OCI-LY1 (cell line): ENCODE measurements at regions not wholly inside any gene's neighbourhood (a gene's known extent, or its start where the extent isn't known, plus 50 kb on each side); places are given as distances from the start of the nearest gene placed in this dataset.

Source experiments
- EZH2 ChIP-seq: fragments of 200-600 bp; sonication (generic), shearing (Covaris generic); IDR thresholded peaks from 2 replicates; pipeline ENCODE4 v1.8.0; 2017; ENCODE audit warnings: borderline replicate concordance, mixed run types, mild to moderate bottlenecking, antibody characterized with exemption, low read length, moderate library complexity, mixed read lengths
- TF ChIP-seq, protein P1 (sequence below): fragments of 200-600 bp; sonication (generic), shearing (Covaris generic); IDR thresholded peaks from 2 replicates; pipeline ENCODE4 v1.5.1; 2017; ENCODE audit warnings: mild to moderate bottlenecking, antibody characterized with exemption, low read length, moderate library complexity, mixed read lengths

- TF ChIP-seq, protein P1, sequence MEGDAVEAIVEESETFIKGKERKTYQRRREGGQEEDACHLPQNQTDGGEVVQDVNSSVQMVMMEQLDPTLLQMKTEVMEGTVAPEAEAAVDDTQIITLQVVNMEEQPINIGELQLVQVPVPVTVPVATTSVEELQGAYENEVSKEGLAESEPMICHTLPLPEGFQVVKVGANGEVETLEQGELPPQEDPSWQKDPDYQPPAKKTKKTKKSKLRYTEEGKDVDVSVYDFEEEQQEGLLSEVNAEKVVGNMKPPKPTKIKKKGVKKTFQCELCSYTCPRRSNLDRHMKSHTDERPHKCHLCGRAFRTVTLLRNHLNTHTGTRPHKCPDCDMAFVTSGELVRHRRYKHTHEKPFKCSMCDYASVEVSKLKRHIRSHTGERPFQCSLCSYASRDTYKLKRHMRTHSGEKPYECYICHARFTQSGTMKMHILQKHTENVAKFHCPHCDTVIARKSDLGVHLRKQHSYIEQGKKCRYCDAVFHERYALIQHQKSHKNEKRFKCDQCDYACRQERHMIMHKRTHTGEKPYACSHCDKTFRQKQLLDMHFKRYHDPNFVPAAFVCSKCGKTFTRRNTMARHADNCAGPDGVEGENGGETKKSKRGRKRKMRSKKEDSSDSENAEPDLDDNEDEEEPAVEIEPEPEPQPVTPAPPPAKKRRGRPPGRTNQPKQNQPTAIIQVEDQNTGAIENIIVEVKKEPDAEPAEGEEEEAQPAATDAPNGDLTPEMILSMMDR: no peak
- no peak for TF ChIP-seq EZH2
Observed at GRCh38 chr16:51349626-51350025, 198.6 kb upstream of the SALL1 start.
